ENCODE measurements at regions not wholly inside any gene's neighbourhood (a gene's known extent, or its start where the extent isn't known, plus 50 kb on each side); places are given as distances from the start of the nearest gene placed in this dataset.

GRCh38 chr14:37874429-37875109, 279.1 kb downstream of the TTC6 start (continued):
- TF ChIP-seq, protein P1, sequence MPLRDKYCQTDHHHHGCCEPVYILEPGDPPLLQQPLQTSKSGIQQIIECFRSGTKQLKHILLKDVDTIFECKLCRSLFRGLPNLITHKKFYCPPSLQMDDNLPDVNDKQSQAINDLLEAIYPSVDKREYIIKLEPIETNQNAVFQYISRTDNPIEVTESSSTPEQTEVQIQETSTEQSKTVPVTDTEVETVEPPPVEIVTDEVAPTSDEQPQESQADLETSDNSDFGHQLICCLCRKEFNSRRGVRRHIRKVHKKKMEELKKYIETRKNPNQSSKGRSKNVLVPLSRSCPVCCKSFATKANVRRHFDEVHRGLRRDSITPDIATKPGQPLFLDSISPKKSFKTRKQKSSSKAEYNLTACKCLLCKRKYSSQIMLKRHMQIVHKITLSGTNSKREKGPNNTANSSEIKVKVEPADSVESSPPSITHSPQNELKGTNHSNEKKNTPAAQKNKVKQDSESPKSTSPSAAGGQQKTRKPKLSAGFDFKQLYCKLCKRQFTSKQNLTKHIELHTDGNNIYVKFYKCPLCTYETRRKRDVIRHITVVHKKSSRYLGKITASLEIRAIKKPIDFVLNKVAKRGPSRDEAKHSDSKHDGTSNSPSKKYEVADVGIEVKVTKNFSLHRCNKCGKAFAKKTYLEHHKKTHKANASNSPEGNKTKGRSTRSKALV (CRISPR knock-in tag; IDR thresholded peaks at IDR 0.05) = no peak; the same call in 1 of the 2 replicates
- no peak for TF ChIP-seq POLR2AphosphoS5 (IDR thresholded peaks at IDR 0.05; ENCODE audit: low read depth, low read length)
- no peak for TF ChIP-seq RFX1 (IDR thresholded peaks at IDR 0.05)
- peak; percentile 93 for TF ChIP-seq KAT8 (CRISPR knock-in tag; IDR thresholded peaks at IDR 0.05)
- TF ChIP-seq PPARG (CRISPR knock-in tag; conservative IDR thresholded peaks at IDR 0.05) = peak; percentile 71
- 0 out of 2 replicates have a peak, but pooled peaks have one; percentile 31 for TF ChIP-seq ISL2 (CRISPR knock-in tag; IDR thresholded peaks at IDR 0.05)
- TF ChIP-seq ERF (CRISPR knock-in tag; IDR thresholded peaks at IDR 0.05) = peak; percentile 94
- TF ChIP-seq JARID2 (CRISPR knock-in tag; IDR thresholded peaks at IDR 0.05; ENCODE audit: insufficient replicate concordance) = peak; percentile 87
- TF ChIP-seq ZNF18 (CRISPR knock-in tag; IDR thresholded peaks at IDR 0.05; ENCODE audit: insufficient replicate concordance) = no peak
- TF ChIP-seq, protein P2, sequence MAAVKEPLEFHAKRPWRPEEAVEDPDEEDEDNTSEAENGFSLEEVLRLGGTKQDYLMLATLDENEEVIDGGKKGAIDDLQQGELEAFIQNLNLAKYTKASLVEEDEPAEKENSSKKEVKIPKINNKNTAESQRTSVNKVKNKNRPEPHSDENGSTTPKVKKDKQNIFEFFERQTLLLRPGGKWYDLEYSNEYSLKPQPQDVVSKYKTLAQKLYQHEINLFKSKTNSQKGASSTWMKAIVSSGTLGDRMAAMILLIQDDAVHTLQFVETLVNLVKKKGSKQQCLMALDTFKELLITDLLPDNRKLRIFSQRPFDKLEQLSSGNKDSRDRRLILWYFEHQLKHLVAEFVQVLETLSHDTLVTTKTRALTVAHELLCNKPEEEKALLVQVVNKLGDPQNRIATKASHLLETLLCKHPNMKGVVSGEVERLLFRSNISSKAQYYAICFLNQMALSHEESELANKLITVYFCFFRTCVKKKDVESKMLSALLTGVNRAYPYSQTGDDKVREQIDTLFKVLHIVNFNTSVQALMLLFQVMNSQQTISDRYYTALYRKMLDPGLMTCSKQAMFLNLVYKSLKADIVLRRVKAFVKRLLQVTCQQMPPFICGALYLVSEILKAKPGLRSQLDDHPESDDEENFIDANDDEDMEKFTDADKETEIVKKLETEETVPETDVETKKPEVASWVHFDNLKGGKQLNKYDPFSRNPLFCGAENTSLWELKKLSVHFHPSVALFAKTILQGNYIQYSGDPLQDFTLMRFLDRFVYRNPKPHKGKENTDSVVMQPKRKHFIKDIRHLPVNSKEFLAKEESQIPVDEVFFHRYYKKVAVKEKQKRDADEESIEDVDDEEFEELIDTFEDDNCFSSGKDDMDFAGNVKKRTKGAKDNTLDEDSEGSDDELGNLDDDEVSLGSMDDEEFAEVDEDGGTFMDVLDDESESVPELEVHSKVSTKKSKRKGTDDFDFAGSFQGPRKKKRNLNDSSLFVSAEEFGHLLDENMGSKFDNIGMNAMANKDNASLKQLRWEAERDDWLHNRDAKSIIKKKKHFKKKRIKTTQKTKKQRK (IDR thresholded peaks at IDR 0.05; ENCODE audit: low read length) = no peak
- no peak for TF ChIP-seq SMARCE1 (IDR thresholded peaks at IDR 0.05; ENCODE audit: borderline replicate concordance)
- no peak for TF ChIP-seq HES4 (CRISPR knock-in tag; IDR thresholded peaks at IDR 0.05; ENCODE audit: borderline replicate concordance)
- TF ChIP-seq CEBPG (CRISPR knock-in tag; IDR thresholded peaks at IDR 0.05) = peak; percentile 46
- no peak for TF ChIP-seq POLR2G (IDR thresholded peaks at IDR 0.05; ENCODE audit: low read depth, low read length)
- no peak; the same call in 1 of the 2 replicates for TF ChIP-seq ZNF589 (CRISPR knock-in tag; conservative IDR thresholded peaks at IDR 0.05)
- TF ChIP-seq IRX3 (CRISPR knock-in tag; IDR thresholded peaks at IDR 0.05; ENCODE audit: borderline replicate concordance, low read depth) = no peak
- TF ChIP-seq, protein P3, sequence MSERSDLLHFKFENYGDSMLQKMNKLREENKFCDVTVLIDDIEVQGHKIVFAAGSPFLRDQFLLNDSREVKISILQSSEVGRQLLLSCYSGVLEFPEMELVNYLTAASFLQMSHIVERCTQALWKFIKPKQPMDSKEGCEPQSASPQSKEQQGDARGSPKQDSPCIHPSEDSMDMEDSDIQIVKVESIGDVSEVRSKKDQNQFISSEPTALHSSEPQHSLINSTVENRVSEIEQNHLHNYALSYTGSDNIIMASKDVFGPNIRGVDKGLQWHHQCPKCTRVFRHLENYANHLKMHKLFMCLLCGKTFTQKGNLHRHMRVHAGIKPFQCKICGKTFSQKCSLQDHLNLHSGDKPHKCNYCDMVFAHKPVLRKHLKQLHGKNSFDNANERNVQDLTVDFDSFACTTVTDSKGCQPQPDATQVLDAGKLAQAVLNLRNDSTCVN (CRISPR knock-in tag; IDR thresholded peaks at IDR 0.05; ENCODE audit: borderline replicate concordance) = peak; percentile 86
- no peak for TF ChIP-seq PREB (CRISPR knock-in tag; IDR thresholded peaks at IDR 0.05)
- TF ChIP-seq SATB2 (CRISPR knock-in tag; IDR thresholded peaks at IDR 0.05) = no peak
